Gastroesophageal sphincter (tissue), 3 donors: ENCODE measurements at regions not wholly inside any gene's neighbourhood (a gene's known extent, or its start where the extent isn't known, plus 50 kb on each side); places are given as distances from the start of the nearest gene placed in this dataset.

Experiments
- POLR2A ChIP-seq, 2 donors: fragments of 450-650 bp; IDR thresholded peaks; one replicate each; pipeline ENCODE4 v1.6.1; 2017; ENCODE audit warnings: antibody characterized with exemption in 2 of 2, mild to moderate bottlenecking in 2 of 2, moderate library complexity in 1 of 2
- TF ChIP-seq, protein P1 (sequence below), 4 experiments: fragments of 200-600 bp in 2 of 4; fragments of 450-650 bp in 2 of 4; sonication (generic) in 1 of 4; IDR thresholded peaks; one replicate each; pipeline ENCODE4 v1.5.1; 2017 to 2019; ENCODE audit warnings: antibody characterized with exemption in 4 of 4, mild to moderate bottlenecking in 2 of 4, moderate library complexity in 2 of 4

DNA sequence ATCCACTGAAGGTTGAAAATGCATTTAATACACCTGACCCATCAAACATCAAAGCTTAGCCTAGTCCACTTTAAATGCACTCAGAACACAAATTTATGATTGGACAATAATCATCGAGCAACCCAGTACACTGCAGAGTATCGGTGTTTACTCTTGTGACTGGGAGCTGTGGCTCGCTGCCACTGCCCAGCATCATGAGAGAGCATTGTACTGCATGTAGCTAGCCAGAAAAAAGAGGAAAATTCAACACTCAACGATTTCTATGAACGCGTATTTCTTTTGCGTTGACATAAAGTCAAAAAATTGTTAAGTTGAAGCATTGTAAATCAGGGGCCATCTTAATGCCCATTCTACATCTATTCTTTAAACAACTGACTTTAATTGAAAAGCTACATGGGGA is 95.1 kb upstream of the CD180 start:
- TF ChIP-seq, protein P1, sequence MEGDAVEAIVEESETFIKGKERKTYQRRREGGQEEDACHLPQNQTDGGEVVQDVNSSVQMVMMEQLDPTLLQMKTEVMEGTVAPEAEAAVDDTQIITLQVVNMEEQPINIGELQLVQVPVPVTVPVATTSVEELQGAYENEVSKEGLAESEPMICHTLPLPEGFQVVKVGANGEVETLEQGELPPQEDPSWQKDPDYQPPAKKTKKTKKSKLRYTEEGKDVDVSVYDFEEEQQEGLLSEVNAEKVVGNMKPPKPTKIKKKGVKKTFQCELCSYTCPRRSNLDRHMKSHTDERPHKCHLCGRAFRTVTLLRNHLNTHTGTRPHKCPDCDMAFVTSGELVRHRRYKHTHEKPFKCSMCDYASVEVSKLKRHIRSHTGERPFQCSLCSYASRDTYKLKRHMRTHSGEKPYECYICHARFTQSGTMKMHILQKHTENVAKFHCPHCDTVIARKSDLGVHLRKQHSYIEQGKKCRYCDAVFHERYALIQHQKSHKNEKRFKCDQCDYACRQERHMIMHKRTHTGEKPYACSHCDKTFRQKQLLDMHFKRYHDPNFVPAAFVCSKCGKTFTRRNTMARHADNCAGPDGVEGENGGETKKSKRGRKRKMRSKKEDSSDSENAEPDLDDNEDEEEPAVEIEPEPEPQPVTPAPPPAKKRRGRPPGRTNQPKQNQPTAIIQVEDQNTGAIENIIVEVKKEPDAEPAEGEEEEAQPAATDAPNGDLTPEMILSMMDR (IDR thresholded peaks at IDR 0.05), result no peak
- TF ChIP-seq POLR2A (IDR thresholded peaks at IDR 0.05), result no peak
